Transverse colon (tissue), 4 donors: ENCODE measurements at regions not wholly inside any gene's neighbourhood (a gene's known extent, or its start where the extent isn't known, plus 50 kb on each side); places are given as distances from the start of the nearest gene placed in this dataset.

Source experiments
- POLR2A ChIP-seq: fragments of 450-650 bp; IDR thresholded peaks from one replicate; pipeline ENCODE4 v1.6.1; 2016; ENCODE audit warnings: antibody characterized with exemption, mild to moderate bottlenecking, moderate library complexity
- POLR2AphosphoS5 ChIP-seq, 3 donors: sonication (generic); formaldehyde crosslinking; IDR thresholded peaks; one replicate each; pipeline ENCODE4 v1.6.1; 2016; ENCODE audit warnings: antibody characterized with exemption in 3 of 3
- TF ChIP-seq, protein P1 (sequence below), 5 experiments: fragments of 200-600 bp in 3 of 5; fragments of 450-650 bp in 2 of 5; sonication (generic) in 3 of 5; IDR thresholded peaks; 1 replicate in 2 of 5; 2 replicates in 3 of 5; pipeline ENCODE4 v1.5.1; 2016 to 2017; ENCODE audit warnings: antibody characterized with exemption in 5 of 5, inconsistent platforms in 3 of 5, mild to moderate bottlenecking in 2 of 5, moderate library complexity in 1 of 5

DNA sequence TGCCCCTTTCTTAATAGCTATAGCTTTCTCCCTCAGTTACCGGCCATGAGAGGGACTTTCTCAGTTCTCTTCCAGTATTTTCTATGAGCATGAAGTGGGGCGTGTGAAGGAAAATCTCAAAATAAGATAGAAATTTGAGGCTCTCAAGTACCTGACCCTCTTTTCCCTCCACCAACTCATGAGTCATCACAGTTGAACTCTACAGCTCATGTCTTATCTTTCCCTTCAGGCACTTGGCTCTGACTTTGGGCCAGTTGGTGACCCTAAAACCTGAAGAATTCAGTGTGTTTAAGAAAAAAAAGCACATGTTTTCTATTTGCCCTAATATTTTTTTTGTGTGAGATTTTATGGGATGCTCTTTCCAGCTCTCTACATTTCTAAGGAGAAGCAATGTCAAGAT is 896.7 kb upstream of the ZEB2 start:
- TF ChIP-seq, protein P1, sequence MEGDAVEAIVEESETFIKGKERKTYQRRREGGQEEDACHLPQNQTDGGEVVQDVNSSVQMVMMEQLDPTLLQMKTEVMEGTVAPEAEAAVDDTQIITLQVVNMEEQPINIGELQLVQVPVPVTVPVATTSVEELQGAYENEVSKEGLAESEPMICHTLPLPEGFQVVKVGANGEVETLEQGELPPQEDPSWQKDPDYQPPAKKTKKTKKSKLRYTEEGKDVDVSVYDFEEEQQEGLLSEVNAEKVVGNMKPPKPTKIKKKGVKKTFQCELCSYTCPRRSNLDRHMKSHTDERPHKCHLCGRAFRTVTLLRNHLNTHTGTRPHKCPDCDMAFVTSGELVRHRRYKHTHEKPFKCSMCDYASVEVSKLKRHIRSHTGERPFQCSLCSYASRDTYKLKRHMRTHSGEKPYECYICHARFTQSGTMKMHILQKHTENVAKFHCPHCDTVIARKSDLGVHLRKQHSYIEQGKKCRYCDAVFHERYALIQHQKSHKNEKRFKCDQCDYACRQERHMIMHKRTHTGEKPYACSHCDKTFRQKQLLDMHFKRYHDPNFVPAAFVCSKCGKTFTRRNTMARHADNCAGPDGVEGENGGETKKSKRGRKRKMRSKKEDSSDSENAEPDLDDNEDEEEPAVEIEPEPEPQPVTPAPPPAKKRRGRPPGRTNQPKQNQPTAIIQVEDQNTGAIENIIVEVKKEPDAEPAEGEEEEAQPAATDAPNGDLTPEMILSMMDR (IDR thresholded peaks at IDR 0.05): no peak
- TF ChIP-seq POLR2AphosphoS5 (IDR thresholded peaks at IDR 0.05): no peak
- no peak for TF ChIP-seq POLR2A
